Central memory CD8-positive, alpha-beta T cell (primary cell): ENCODE measurements at regions not wholly inside any gene's neighbourhood (a gene's known extent, or its start where the extent isn't known, plus 50 kb on each side); places are given as distances from the start of the nearest gene placed in this dataset.
"Not testable (repeated sequence)": the region's sequence is repeated elsewhere in the genome, so short reads cannot be mapped to it uniquely, and the experiment has no call there.

Source experiments
- ATAC-seq: fragments of 150-1000 bp; cut with Tn5 transposase; replicated peaks from 2 replicates; pipeline ENCODE4 v1.10.0; 2022; ENCODE audit warnings: mild to moderate bottlenecking, moderate FRiP score, moderate number of reproducible peaks; ENCODE audit not compliant: poor library complexity, severe bottlenecking; ENCODE audit errors: extremely low read depth
- DNase-seq, 2 donors: peaks; one replicate each; pipeline ENCODE4 v3.0.0; 2021; ENCODE audit warnings: low spot score in 2 of 2
- H3K27ac Mint-ChIP-seq: one replicate; pipeline ENCODE4 v1.8.0; 2022; ENCODE audit warnings: low read depth, mild to moderate bottlenecking, moderate library complexity, mixed read lengths
- H3K27me3 Mint-ChIP-seq: one replicate; pipeline ENCODE4 v1.8.0; 2022; ENCODE audit warnings: mixed read lengths
- H3K36me3 Mint-ChIP-seq: one replicate; pipeline ENCODE4 v1.8.0; 2022; ENCODE audit warnings: mild to moderate bottlenecking, moderate library complexity, mixed read lengths; ENCODE audit not compliant: insufficient read depth
- H3K4me1 Mint-ChIP-seq: one replicate; pipeline ENCODE4 v1.8.0; 2022; ENCODE audit warnings: mixed read lengths
- H3K4me3 Mint-ChIP-seq: one replicate; pipeline ENCODE4 v1.8.0; 2022; ENCODE audit warnings: mild to moderate bottlenecking, moderate library complexity, mixed read lengths
- H3K9me3 Mint-ChIP-seq: one replicate; pipeline ENCODE4 v1.8.0; 2022; ENCODE audit warnings: mixed read lengths

- not testable (repeated sequence) for H3K27ac Mint-ChIP-seq, H3K9me3 Mint-ChIP-seq
These were observed 80.9 kb downstream of the DHCR7 start for GRCh38 chr11:71367276-71367675.

DNA sequence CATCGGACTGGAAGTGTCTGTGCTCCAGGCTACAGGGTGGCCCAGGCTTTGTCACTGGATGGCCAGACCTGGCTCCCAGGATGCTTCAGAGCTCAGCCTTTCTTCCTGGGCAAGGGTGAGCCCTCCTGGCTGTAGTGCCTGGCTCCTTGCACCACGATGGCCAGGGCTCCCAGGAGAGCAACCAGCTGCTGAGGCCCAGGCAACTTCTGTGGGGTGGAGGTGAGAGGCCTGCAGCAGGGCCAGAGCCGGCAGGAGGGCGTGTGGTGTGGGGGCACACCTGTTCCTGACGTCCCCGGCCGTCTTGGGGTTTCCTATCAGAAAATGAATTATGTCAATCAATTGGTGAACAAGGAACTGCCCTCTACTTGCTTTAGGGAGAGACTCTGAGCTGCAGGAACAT lies 82.1 kb downstream of the DHCR7 start:
- no peaks in the 10 kb centered on the region for H3K4me1 Mint-ChIP-seq
- H3K4me3 Mint-ChIP-seq: no peak overlapping the region
- no peak for ATAC-seq

More at GRCh38 chr11:71367276-71367675, 80.9 kb downstream of the DHCR7 start:
- not testable (repeated sequence) for DNase-seq, ATAC-seq, H3K4me3 Mint-ChIP-seq, H3K36me3 Mint-ChIP-seq, H3K4me1 Mint-ChIP-seq
- H3K27me3 Mint-ChIP-seq: peaks cover 13% of the 10 kb centered on the region

GRCh38 chr11:71365626-71366025 lies 82.6 kb downstream of the DHCR7 start:
- H3K4me1 Mint-ChIP-seq: no peaks in the 10 kb centered on the region
- ATAC-seq: no peak
- no peak overlapping the region for H3K4me3 Mint-ChIP-seq
- DNase-seq: no peak
- peaks cover 13% of the 10 kb centered on the region for H3K27me3 Mint-ChIP-seq
- H3K36me3 Mint-ChIP-seq: no peaks in the 10 kb centered on the region
- H3K27ac Mint-ChIP-seq: no peak overlapping the region
- H3K9me3 Mint-ChIP-seq: no peaks in the 10 kb centered on the region

More for the DNA sequence above, 82.1 kb downstream of the DHCR7 start:
- Mint-ChIP-seq H3K27ac (no peak overlapping the region), H3K9me3 (no peaks in the 10 kb centered on the region), H3K36me3 (no peaks in the 10 kb centered on the region), H3K27me3 (peaks cover 13% of the 10 kb centered on the region)
- DNase-seq: no peak

DNA sequence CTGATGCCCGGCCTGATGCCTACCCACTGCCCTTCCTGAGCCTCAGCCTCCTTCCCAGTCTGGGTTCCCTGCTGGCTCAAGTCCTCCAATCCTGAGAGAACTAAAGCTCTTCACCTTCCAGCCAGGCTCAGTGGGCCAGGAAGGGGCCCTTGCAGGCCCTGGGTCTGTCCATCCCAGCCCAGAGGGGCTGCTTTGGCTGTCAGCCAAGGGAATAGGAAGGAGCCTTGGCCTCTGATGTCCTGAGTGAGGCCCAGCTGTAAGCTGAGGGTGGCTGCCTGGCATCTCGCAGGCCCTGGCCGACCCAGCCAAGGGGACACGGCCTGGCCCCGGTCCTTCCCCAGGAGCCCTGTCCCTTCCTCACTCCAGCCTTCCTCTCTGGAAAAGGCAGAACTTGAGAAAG lies 83.4 kb downstream of the DHCR7 start:
- Mint-ChIP-seq H3K27ac (no peak overlapping the region), H3K4me1 (no peaks in the 10 kb centered on the region), H3K9me3 (no peaks in the 10 kb centered on the region), H3K27me3 (peaks cover 13% of the 10 kb centered on the region), H3K4me3 (no peak overlapping the region), H3K36me3 (no peaks in the 10 kb centered on the region)
- DNase-seq (no peak), ATAC-seq (no peak)

GRCh38 chr11:71364176-71364671 lies 84.0 kb downstream of the DHCR7 start:
- no peak overlapping the region for H3K27ac Mint-ChIP-seq
- ATAC-seq (no peak), DNase-seq (no peak)
- H3K27me3 Mint-ChIP-seq: peaks cover 18% of the 10 kb centered on the region
- no peaks in the 10 kb centered on the region for H3K4me1 Mint-ChIP-seq
- no peaks in the 10 kb centered on the region for H3K36me3 Mint-ChIP-seq
- H3K9me3 Mint-ChIP-seq: no peaks in the 10 kb centered on the region
- H3K4me3 Mint-ChIP-seq: no peak overlapping the region

DNA sequence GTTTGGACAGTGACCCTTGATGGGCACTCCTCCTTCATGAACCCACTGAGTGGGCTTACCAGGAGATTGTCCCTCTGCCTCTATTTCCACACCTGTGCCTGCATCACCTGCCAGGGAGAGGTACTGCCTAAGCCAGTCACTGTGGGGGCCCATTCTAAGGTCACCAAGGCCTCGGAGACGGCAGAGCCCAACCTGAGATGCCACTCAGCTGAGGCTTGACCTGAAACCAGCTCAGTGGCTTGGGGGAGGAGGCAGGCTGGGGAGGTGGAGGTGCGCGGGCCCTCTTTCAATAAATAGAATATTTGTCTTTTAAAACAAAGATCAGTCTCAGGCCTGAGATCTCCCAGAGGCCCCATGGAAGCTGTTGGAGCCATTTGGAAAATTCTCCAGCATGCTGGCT lies 84.5 kb downstream of the DHCR7 start:
- no peaks in the 10 kb centered on the region for H3K36me3 Mint-ChIP-seq
- DNase-seq (no peak), ATAC-seq (no peak)
- H3K4me1 Mint-ChIP-seq: no peaks in the 10 kb centered on the region
- H3K27ac Mint-ChIP-seq: no peak overlapping the region
- no peaks in the 10 kb centered on the region for H3K9me3 Mint-ChIP-seq
- peaks cover 22% of the 10 kb centered on the region for H3K27me3 Mint-ChIP-seq
- no peak overlapping the region for H3K4me3 Mint-ChIP-seq

- H3K27ac Mint-ChIP-seq: no peak overlapping the region
- no peaks in the 10 kb centered on the region for H3K9me3 Mint-ChIP-seq
- DNase-seq (no peak), ATAC-seq (no peak)
- no peaks in the 10 kb centered on the region for H3K36me3 Mint-ChIP-seq
- no peaks in the 10 kb centered on the region for H3K4me1 Mint-ChIP-seq
- H3K4me3 Mint-ChIP-seq: no peak overlapping the region
- peaks cover 15% of the 10 kb centered on the region for H3K27me3 Mint-ChIP-seq
These were observed 89.1 kb downstream of the DHCR7 start for GRCh38 chr11:71358963-71359567.

- no peaks in the 10 kb centered on the region for H3K9me3 Mint-ChIP-seq
- H3K4me3 Mint-ChIP-seq: no peak overlapping the region
- DNase-seq (no peak), ATAC-seq (no peak)
- no peaks in the 10 kb centered on the region for H3K4me1 Mint-ChIP-seq
- H3K36me3 Mint-ChIP-seq: no peaks in the 10 kb centered on the region
- peaks cover 20% of the 10 kb centered on the region for H3K27me3 Mint-ChIP-seq
- no peak overlapping the region for H3K27ac Mint-ChIP-seq
These were observed 90.0 kb downstream of the DHCR7 start for GRCh38 chr11:71358122-71358728.

DNA sequence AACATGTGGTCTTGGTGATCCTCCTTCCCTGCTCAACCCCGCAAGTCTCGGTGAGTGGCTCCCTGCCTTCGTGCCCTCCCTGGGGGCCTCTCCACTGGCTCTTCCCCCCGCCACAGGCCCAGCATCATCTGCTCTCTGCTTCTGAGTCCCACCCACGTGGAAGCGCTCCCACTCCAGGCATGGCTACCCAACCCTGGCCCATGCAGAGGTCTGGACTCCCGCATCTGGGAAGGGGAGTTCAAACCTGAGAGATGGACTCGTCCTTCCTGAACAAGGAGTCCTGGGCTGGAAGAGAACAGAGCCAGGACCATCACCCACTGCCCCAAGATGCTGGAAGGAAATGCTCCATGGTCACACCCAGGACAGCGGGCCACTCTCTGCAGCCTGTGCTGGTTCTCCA lies 90.8 kb downstream of the DHCR7 start:
- Mint-ChIP-seq H3K27ac (no peak overlapping the region), H3K9me3 (no peaks in the 10 kb centered on the region), H3K4me3 (no peak overlapping the region), H3K36me3 (no peaks in the 10 kb centered on the region), H3K27me3 (peaks cover 28% of the 10 kb centered on the region), H3K4me1 (no peaks in the 10 kb centered on the region)
- ATAC-seq (no peak), DNase-seq (no peak)

DNA sequence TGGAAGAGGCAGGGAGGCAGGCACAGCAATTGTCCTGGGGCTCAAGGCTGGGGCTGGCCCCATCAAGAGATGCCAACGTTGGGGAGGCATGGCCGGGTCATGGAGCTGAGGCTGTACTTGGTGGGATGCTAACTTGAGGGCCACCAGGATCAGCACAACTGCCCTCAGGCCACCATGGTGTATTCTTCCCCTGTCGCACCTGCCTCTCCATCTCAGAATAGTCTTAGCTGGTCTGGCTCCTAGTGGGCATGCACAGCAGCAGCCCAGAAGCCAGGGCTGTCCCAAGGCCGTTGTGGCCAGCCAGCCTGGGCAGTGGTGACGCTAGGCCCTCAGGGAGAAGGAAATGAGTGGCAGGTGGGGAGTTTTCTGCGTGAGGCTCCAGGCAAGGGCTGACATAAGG lies 91.3 kb downstream of the DHCR7 start:
- Mint-ChIP-seq H3K4me3 (no peak overlapping the region), H3K9me3 (no peaks in the 10 kb centered on the region), H3K27ac (no peak overlapping the region), H3K36me3 (no peaks in the 10 kb centered on the region), H3K4me1 (no peaks in the 10 kb centered on the region), H3K27me3 (peaks cover 30% of the 10 kb centered on the region)
- no peak for DNase-seq
- no peak for ATAC-seq

GRCh38 chr11:71356280-71356876 lies 91.8 kb downstream of the DHCR7 start:
- no peak overlapping the region for H3K27ac Mint-ChIP-seq
- no peak for DNase-seq
- no peak for ATAC-seq
- H3K27me3 Mint-ChIP-seq: peaks cover 30% of the 10 kb centered on the region
- no peaks in the 10 kb centered on the region for H3K9me3 Mint-ChIP-seq
- no peaks in the 10 kb centered on the region for H3K36me3 Mint-ChIP-seq
- no peak overlapping the region for H3K4me3 Mint-ChIP-seq
- H3K4me1 Mint-ChIP-seq: no peaks in the 10 kb centered on the region

DNA sequence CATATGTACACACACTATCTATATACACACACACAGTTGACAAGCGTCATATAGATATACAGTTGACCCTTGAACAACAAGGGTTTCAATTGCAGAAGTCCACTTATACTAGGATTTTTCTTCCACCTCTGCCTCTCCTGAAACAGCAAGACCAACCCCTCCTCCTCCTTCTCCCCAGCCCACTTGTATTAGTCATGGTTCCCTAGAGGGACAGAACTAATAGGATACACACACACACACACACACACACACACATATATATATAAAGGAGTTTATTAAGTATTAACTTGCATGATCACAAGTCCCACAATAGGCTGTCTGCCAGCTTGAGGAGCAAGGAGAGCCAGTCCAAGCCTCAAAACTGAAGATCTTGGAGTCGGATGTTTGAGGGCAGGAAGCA lies 92.9 kb downstream of the DHCR7 start:
- DNase-seq (no peak), ATAC-seq (no peak)
- no peaks in the 10 kb centered on the region for H3K4me1 Mint-ChIP-seq
- H3K9me3 Mint-ChIP-seq: no peaks in the 10 kb centered on the region
- H3K27ac Mint-ChIP-seq: no peak overlapping the region
- peaks cover 30% of the 10 kb centered on the region for H3K27me3 Mint-ChIP-seq
- H3K4me3 Mint-ChIP-seq: no peak overlapping the region
- H3K36me3 Mint-ChIP-seq: no peaks in the 10 kb centered on the region
